Thoracic aorta (tissue), 2 donors: ENCODE measurements at regions not wholly inside any gene's neighbourhood (a gene's known extent, or its start where the extent isn't known, plus 50 kb on each side); places are given as distances from the start of the nearest gene placed in this dataset.

ENCODE experiments used
- ATAC-seq: fragments of 150-250 bp; one replicate; pipeline ENCODE4 v1.8.0; 2017; ENCODE audit warnings: low read depth; ENCODE audit not compliant: insufficient number of reproducible peaks, low FRiP score
- DNase-seq: peaks from one replicate; pipeline ENCODE4 v3.0.0-alpha.2; 2020; ENCODE audit warnings: low spot score
- H3K27ac ChIP-seq, 2 donors: fragments of 200-600 bp; sonication (generic); 1 replicate in 1 of 2; 2 replicates in 1 of 2; pipeline ENCODE4 v1.5.1; 2016; ENCODE audit warnings: mild to moderate bottlenecking in 2 of 2, moderate library complexity in 2 of 2
- H3K27me3 ChIP-seq: fragments of 200-600 bp; sonication (generic); replicated peaks from 2 replicates; pipeline ENCODE4 v1.6.0; 2016; ENCODE audit warnings: mild to moderate bottlenecking; ENCODE audit not compliant: insufficient read depth
- H3K36me3 ChIP-seq: fragments of 200-600 bp; sonication (generic); one replicate; pipeline ENCODE4 v1.5.1; 2016
- H3K4me1 ChIP-seq, 2 donors: fragments of 200-600 bp; sonication (generic); 1 replicate in 1 of 2; 2 replicates in 1 of 2; pipeline versions ENCODE4 v1.5.1 to v1.6.0; 2016; ENCODE audit warnings: low read depth in 2 of 2, mild to moderate bottlenecking in 1 of 2; ENCODE audit not compliant: control insufficient read depth in 1 of 2
- H3K4me3 ChIP-seq: fragments of 200-600 bp; sonication (generic); 2 replicates; pipeline ENCODE4 v1.5.1; 2016; ENCODE audit warnings: mild to moderate bottlenecking
- H3K9me3 ChIP-seq: fragments of 200-600 bp; sonication (generic); 2 replicates; pipeline ENCODE4 v1.5.1; 2016
- TF ChIP-seq, protein P1 (sequence below): fragments of 200-600 bp; sonication (generic); IDR thresholded peaks from one replicate; pipeline ENCODE4 v1.5.1; 2019; ENCODE audit warnings: antibody characterized with exemption

DNA sequence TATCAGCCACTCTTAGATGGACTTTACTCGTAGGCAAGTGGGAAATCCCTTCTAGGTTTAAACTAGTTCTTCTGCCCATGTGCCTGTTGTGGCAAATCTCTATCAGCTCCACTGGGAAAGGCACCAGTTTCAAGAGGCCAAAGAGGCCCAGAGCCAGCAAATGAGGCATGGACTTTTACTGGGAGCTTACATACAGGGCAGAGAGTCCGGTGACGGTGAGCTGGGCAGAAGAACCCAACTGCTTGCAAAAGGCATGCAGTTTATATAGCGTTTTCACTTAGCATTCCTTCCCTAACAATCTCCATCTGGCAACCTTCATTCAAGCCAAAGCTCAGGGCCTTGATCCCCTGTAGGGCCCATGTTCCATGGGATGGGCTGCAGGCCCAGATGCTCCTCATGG lies 93.0 kb upstream of the C3orf80 start:
- ATAC-seq = no peak

DNA sequence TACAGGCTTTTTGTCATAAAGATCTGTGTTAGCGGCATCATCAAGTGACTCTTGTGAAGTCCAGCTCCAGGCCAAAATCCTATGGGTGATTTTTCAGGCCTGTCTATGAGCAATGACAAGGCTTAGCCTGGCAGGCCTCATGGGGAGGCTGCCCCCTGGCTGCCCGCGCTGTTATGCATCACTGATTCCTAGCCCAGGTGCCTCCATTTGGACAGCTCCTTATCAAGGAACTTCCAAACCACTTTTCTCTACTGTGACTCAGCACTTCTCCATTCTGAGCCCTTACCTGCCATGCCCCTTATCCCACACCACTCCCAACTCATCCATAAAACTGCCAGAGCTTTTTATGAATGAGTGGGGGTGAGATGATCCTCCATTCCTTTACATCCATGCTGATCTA lies 91.5 kb upstream of the C3orf80 start:
- DNase-seq = no peak

More for the DNA sequence above, 93.0 kb upstream of the C3orf80 start:
- DNase-seq = no peak
- no peak overlapping the region for H3K27ac ChIP-seq
- TF ChIP-seq, protein P1, sequence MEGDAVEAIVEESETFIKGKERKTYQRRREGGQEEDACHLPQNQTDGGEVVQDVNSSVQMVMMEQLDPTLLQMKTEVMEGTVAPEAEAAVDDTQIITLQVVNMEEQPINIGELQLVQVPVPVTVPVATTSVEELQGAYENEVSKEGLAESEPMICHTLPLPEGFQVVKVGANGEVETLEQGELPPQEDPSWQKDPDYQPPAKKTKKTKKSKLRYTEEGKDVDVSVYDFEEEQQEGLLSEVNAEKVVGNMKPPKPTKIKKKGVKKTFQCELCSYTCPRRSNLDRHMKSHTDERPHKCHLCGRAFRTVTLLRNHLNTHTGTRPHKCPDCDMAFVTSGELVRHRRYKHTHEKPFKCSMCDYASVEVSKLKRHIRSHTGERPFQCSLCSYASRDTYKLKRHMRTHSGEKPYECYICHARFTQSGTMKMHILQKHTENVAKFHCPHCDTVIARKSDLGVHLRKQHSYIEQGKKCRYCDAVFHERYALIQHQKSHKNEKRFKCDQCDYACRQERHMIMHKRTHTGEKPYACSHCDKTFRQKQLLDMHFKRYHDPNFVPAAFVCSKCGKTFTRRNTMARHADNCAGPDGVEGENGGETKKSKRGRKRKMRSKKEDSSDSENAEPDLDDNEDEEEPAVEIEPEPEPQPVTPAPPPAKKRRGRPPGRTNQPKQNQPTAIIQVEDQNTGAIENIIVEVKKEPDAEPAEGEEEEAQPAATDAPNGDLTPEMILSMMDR = no peak
- H3K4me3 ChIP-seq = no peak overlapping the region
- no peaks in the 10 kb centered on the region for H3K4me1 ChIP-seq
- no peaks in the 10 kb centered on the region for H3K27me3 ChIP-seq
- H3K9me3 ChIP-seq = no peaks in the 10 kb centered on the region
- no peaks in the 10 kb centered on the region for H3K36me3 ChIP-seq

DNA sequence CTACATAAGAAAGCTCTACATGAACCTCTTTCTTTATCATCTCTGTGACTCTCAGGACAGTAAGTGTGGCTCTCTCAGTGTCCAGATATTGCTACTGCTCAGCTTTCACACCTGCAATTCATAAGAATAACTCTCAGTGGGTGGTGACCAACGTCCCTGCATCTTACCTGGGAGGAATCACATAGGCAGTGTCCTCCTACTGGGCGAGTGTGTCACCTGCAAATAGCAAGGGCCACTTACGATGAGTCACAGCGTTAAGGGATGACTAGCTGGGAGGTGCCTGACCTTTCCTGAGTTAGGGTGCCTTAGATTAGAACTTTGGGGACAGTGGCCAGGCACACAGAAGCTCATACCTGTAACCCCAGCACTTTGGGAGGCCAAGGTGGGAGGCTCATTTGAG lies 90.8 kb upstream of the C3orf80 start:
- Histone ChIP-seq H3K4me3 (no peak overlapping the region), H3K27ac (no peak overlapping the region), H3K9me3 (no peaks in the 10 kb centered on the region), H3K27me3 (no peaks in the 10 kb centered on the region), H3K36me3 (no peaks in the 10 kb centered on the region), H3K4me1 (no peaks in the 10 kb centered on the region)
- ATAC-seq = no peak
- no peak for DNase-seq
- TF ChIP-seq, protein P1 = no peak

More for the DNA sequence above, 91.5 kb upstream of the C3orf80 start:
- Histone ChIP-seq H3K27me3 (no peaks in the 10 kb centered on the region), H3K9me3 (no peaks in the 10 kb centered on the region), H3K27ac (no peak overlapping the region), H3K4me3 (no peak overlapping the region), H3K36me3 (no peaks in the 10 kb centered on the region), H3K4me1 (no peaks in the 10 kb centered on the region)
- no peak for ATAC-seq
- TF ChIP-seq, protein P1 = no peak

DNA sequence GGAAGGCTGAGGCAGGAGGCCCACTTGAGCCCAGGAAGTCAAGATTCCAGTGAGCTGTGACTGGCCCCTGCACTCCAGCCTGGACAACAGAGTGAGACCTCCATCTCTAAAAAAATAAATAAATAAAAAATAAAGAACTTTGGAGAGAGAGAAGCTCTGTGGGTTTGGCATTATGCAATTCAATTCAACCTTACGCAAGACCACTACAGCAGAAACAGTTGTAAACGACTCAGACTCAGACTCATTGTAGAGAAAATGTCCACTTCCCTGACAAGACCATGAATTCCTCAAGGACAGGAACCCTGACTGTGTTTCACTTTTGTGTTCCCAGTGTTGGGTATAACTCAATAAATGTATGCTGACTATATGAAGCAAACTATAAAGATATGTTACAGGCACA lies 90.3 kb upstream of the C3orf80 start:
- H3K36me3 ChIP-seq = no peaks in the 10 kb centered on the region
- H3K27ac ChIP-seq = no peak overlapping the region
- ATAC-seq (no peak), DNase-seq (no peak)
- no peaks in the 10 kb centered on the region for H3K9me3 ChIP-seq
- H3K4me1 ChIP-seq = no peaks in the 10 kb centered on the region
- TF ChIP-seq, protein P1 = no peak
- H3K27me3 ChIP-seq = no peaks in the 10 kb centered on the region
- H3K4me3 ChIP-seq = no peak overlapping the region

DNA sequence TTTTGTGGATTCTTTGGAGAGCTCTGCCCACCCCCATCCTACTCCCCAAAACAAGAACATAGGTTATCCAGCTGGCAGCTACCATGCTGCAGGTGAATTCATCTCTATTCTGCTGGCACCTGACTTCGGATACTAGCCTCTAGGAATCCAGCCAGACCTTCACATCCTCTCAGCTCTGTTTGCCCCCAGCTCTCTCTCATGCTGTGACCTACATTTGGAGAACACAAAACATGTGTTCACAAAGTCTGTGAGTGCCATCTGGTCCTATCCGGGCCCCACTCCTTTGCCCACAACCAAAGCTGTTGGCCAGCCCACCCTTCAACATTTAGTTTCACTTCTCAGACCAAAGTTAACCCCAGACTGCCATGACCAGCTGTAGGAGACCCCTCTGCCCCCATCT lies 89.4 kb upstream of the C3orf80 start:
- no peak for DNase-seq
- TF ChIP-seq, protein P1 = no peak
- no peak for ATAC-seq
- no peak overlapping the region for H3K4me3 ChIP-seq
- H3K9me3 ChIP-seq = no peaks in the 10 kb centered on the region
- H3K27me3 ChIP-seq = no peaks in the 10 kb centered on the region
- H3K27ac ChIP-seq = no peak overlapping the region
- no peaks in the 10 kb centered on the region for H3K4me1 ChIP-seq
- no peaks in the 10 kb centered on the region for H3K36me3 ChIP-seq
